ENCODE measurements at regions not wholly inside any gene's neighbourhood (a gene's known extent, or its start where the extent isn't known, plus 50 kb on each side); places are given as distances from the start of the nearest gene placed in this dataset.
A peak's percentile ranks its signal among the peaks of the same experiment; 100 is the strongest.

GRCh38 chr1:239240736-239241135 is 145.6 kb upstream of the CHRM3 start:
- H3K27me3 ChIP-seq, result no peaks in the 10 kb centered on the region
- H3K4me3 ChIP-seq, result no peak overlapping the region
- no peaks in the 10 kb centered on the region for H3K36me3 ChIP-seq
- DNase-seq, result no peak
- no peaks in the 10 kb centered on the region for H3K9me3 ChIP-seq

GRCh38 chr1:239239529-239239928 is 146.8 kb upstream of the CHRM3 start:
- Histone ChIP-seq H3K36me3 (no peaks in the 10 kb centered on the region), H3K27me3 (no peaks in the 10 kb centered on the region), H3K4me3 (no peak overlapping the region), H3K9me3 (no peaks in the 10 kb centered on the region)
- DNase-seq, result no peak

- H3K4me3 ChIP-seq, result no peak overlapping the region
- DNase-seq, result no peak
- no peaks in the 10 kb centered on the region for H3K9me3 ChIP-seq
- H3K36me3 ChIP-seq, result no peaks in the 10 kb centered on the region
- no peaks in the 10 kb centered on the region for H3K27me3 ChIP-seq
These were observed 148.5 kb upstream of the CHRM3 start for GRCh38 chr1:239237912-239238311.

GRCh38 chr1:239233626-239234025 is 152.7 kb upstream of the CHRM3 start:
- H3K36me3 ChIP-seq, result no peaks in the 10 kb centered on the region
- no peak overlapping the region for H3K4me3 ChIP-seq
- no peaks in the 10 kb centered on the region for H3K27me3 ChIP-seq
- DNase-seq, result no peak
- no peaks in the 10 kb centered on the region for H3K9me3 ChIP-seq

GRCh38 chr1:239232921-239233320 is 153.4 kb upstream of the CHRM3 start:
- H3K36me3 ChIP-seq, result no peaks in the 10 kb centered on the region
- H3K4me3 ChIP-seq, result no peak overlapping the region
- no peak for DNase-seq
- H3K27me3 ChIP-seq, result no peaks in the 10 kb centered on the region
- no peaks in the 10 kb centered on the region for H3K9me3 ChIP-seq

GRCh38 chr1:239228451-239228850 is 157.9 kb upstream of the CHRM3 start:
- H3K27me3 ChIP-seq, result no peaks in the 10 kb centered on the region
- 0 out of 2 replicates have a peak, but pooled peaks cover 2% of the 10 kb centered on the region for H3K9me3 ChIP-seq
- no peak overlapping the region for H3K4me3 ChIP-seq
- no peak for DNase-seq
- no peaks in the 10 kb centered on the region for H3K36me3 ChIP-seq

- Histone ChIP-seq H3K9me3 (peaks cover 5% of the 10 kb centered on the region; the same call in 1 of the 2 replicates), H3K4me3 (no peak overlapping the region), H3K36me3 (no peaks in the 10 kb centered on the region), H3K27me3 (no peaks in the 10 kb centered on the region)
- no peak for DNase-seq
These were observed 161.0 kb upstream of the CHRM3 start for GRCh38 chr1:239225396-239225795.

GRCh38 chr1:239224100-239224499 is 162.3 kb upstream of the CHRM3 start:
- no peak overlapping the region for H3K4me3 ChIP-seq
- no peaks in the 10 kb centered on the region for H3K36me3 ChIP-seq
- H3K9me3 ChIP-seq, result peaks cover 5% of the 10 kb centered on the region; the same call in 1 of the 2 replicates
- no peaks in the 10 kb centered on the region for H3K27me3 ChIP-seq
- no peak for DNase-seq

GRCh38 chr1:239222999-239223398 is 163.4 kb upstream of the CHRM3 start:
- H3K27me3 ChIP-seq, result no peaks in the 10 kb centered on the region
- H3K4me3 ChIP-seq, result no peak overlapping the region
- no peaks in the 10 kb centered on the region for H3K36me3 ChIP-seq
- peaks cover 5% of the 10 kb centered on the region; the same call in 1 of the 2 replicates for H3K9me3 ChIP-seq
- no peak for DNase-seq

- Histone ChIP-seq H3K27me3 (no peaks in the 10 kb centered on the region), H3K4me3 (no peak overlapping the region), H3K9me3 (peaks cover 5% of the 10 kb centered on the region; the same call in 1 of the 2 replicates), H3K36me3 (no peaks in the 10 kb centered on the region)
- no peak for DNase-seq
These were observed 164.7 kb upstream of the CHRM3 start for GRCh38 chr1:239221656-239222055.

GRCh38 chr1:239219679-239220078 is 166.7 kb upstream of the CHRM3 start:
- Histone ChIP-seq H3K4me3 (no peak overlapping the region), H3K27me3 (no peaks in the 10 kb centered on the region), H3K36me3 (no peaks in the 10 kb centered on the region), H3K9me3 (peaks cover 3% of the 10 kb centered on the region; the same call in 1 of the 2 replicates)
- no peak for DNase-seq

GRCh38 chr1:239218301-239218700 is 168.1 kb upstream of the CHRM3 start:
- no peaks in the 10 kb centered on the region for H3K27me3 ChIP-seq
- DNase-seq, result peak; percentile 11
- peaks cover 3% of the 10 kb centered on the region; the same call in 1 of the 2 replicates for H3K9me3 ChIP-seq
- no peaks in the 10 kb centered on the region for H3K36me3 ChIP-seq
- no peak overlapping the region for H3K4me3 ChIP-seq

GRCh38 chr1:239212811-239213220 is 173.6 kb upstream of the CHRM3 start:
- H3K36me3 ChIP-seq, result no peaks in the 10 kb centered on the region
- DNase-seq, result no peak
- no peak overlapping the region for H3K4me3 ChIP-seq
- H3K9me3 ChIP-seq, result no peaks in the 10 kb centered on the region
- no peaks in the 10 kb centered on the region for H3K27me3 ChIP-seq

- Histone ChIP-seq H3K36me3 (no peaks in the 10 kb centered on the region), H3K27me3 (no peaks in the 10 kb centered on the region), H3K4me3 (no peak overlapping the region), H3K9me3 (no peaks in the 10 kb centered on the region)
- DNase-seq, result no peak
These were observed 176.8 kb upstream of the CHRM3 start for GRCh38 chr1:239209591-239209990.

- no peak overlapping the region for H3K4me3 ChIP-seq
- H3K9me3 ChIP-seq, result no peaks in the 10 kb centered on the region
- H3K27me3 ChIP-seq, result no peaks in the 10 kb centered on the region
- H3K36me3 ChIP-seq, result no peaks in the 10 kb centered on the region
- no peak for DNase-seq
These were observed 182.0 kb upstream of the CHRM3 start for GRCh38 chr1:239204401-239204800.

- Histone ChIP-seq H3K9me3 (no peaks in the 10 kb centered on the region), H3K36me3 (no peaks in the 10 kb centered on the region), H3K4me3 (no peak overlapping the region), H3K27me3 (no peaks in the 10 kb centered on the region)
- DNase-seq, result no peak
These were observed 188.5 kb upstream of the CHRM3 start for GRCh38 chr1:239197871-239198270.

- DNase-seq, result no peak
These were observed 196.3 kb upstream of the CHRM3 start for GRCh38 chr1:239189998-239190512.

GRCh38 chr1:239186487-239186886 is 199.9 kb upstream of the CHRM3 start:
- Histone ChIP-seq H3K36me3 (no peaks in the 10 kb centered on the region), H3K9me3 (no peaks in the 10 kb centered on the region), H3K4me3 (no peak overlapping the region), H3K27me3 (no peaks in the 10 kb centered on the region)
- DNase-seq, result no peak

More at GRCh38 chr1:239189998-239190512, 196.3 kb upstream of the CHRM3 start:
- no peak overlapping the region for H3K4me3 ChIP-seq
- H3K36me3 ChIP-seq, result no peaks in the 10 kb centered on the region
- no peaks in the 10 kb centered on the region for H3K9me3 ChIP-seq
- H3K27me3 ChIP-seq, result no peaks in the 10 kb centered on the region

GRCh38 chr1:239185245-239185619 is 201.1 kb upstream of the CHRM3 start:
- no peak overlapping the region for H3K4me3 ChIP-seq
- no peaks in the 10 kb centered on the region for H3K9me3 ChIP-seq
- no peaks in the 10 kb centered on the region for H3K27me3 ChIP-seq
- H3K36me3 ChIP-seq, result no peaks in the 10 kb centered on the region
- DNase-seq, result no peak

Data from MG63 (cell line).